H9 (cell line): ENCODE measurements at regions not wholly inside any gene's neighbourhood (a gene's known extent, or its start where the extent isn't known, plus 50 kb on each side); places are given as distances from the start of the nearest gene placed in this dataset.

ENCODE experiments used
- DNase-seq: peaks from one replicate; pipeline ENCODE4 v3.0.0-alpha.2; 2017
- H2AFZ ChIP-seq: one replicate; pipeline ENCODE4 v1.6.1; 2013; ENCODE audit warnings: mild to moderate bottlenecking, low read length, control low read depth, moderate library complexity
- H2AK5ac ChIP-seq: 2 replicates; pipeline ENCODE4 v1.6.1; 2013; ENCODE audit warnings: low read length, control low read depth, mixed read lengths; ENCODE audit not compliant: insufficient read length
- H2BK120ac ChIP-seq: one replicate; pipeline ENCODE4 v1.6.1; 2013; ENCODE audit warnings: low read depth, mild to moderate bottlenecking, low read length, control low read depth, inconsistent platforms; ENCODE audit not compliant: poor library complexity, severe bottlenecking
- H2BK12ac ChIP-seq: 2 replicates; pipeline ENCODE4 v1.6.1; 2013; ENCODE audit warnings: low read length, control low read depth, mixed read lengths, low read depth; ENCODE audit not compliant: insufficient read length
- H2BK15ac ChIP-seq: 2 replicates; pipeline ENCODE4 v1.6.1; 2013; ENCODE audit warnings: low read depth, low read length, control low read depth
- H2BK20ac ChIP-seq: one replicate; pipeline ENCODE4 v1.6.1; 2013; ENCODE audit warnings: low read depth, mild to moderate bottlenecking, low read length, control low read depth, inconsistent platforms; ENCODE audit not compliant: poor library complexity, severe bottlenecking
- H2BK5ac ChIP-seq: 2 replicates; pipeline ENCODE4 v1.6.1; 2013; ENCODE audit warnings: low read length, control low read depth, mixed read lengths; ENCODE audit not compliant: insufficient read length
- H3K14ac ChIP-seq: 2 replicates; pipeline ENCODE4 v1.6.1; 2013; ENCODE audit warnings: low read length, control low read depth; ENCODE audit not compliant: insufficient read depth
- H3K18ac ChIP-seq: 2 replicates; pipeline ENCODE4 v1.6.1; 2013; ENCODE audit warnings: low read depth, mild to moderate bottlenecking, mixed read lengths, low read length, control low read depth; ENCODE audit not compliant: insufficient read length
- H3K23ac ChIP-seq: 2 replicates; pipeline ENCODE4 v1.6.1; 2013; ENCODE audit warnings: low read length, control low read depth, mixed read lengths, low read depth; ENCODE audit not compliant: insufficient read length
- H3K23me2 ChIP-seq: 2 replicates; pipeline ENCODE4 v1.6.1; 2013; ENCODE audit warnings: low read depth, mild to moderate bottlenecking, mixed read lengths, low read length, control low read depth; ENCODE audit not compliant: insufficient read length, poor library complexity, severe bottlenecking
- H3K27ac ChIP-seq: 2 replicates; pipeline ENCODE4 v1.5.1; 2013; ENCODE audit warnings: low read length, control low read depth, mixed read lengths, low read depth; ENCODE audit not compliant: insufficient read length
- H3K27me3 ChIP-seq: 2 replicates; pipeline ENCODE4 v1.6.1; 2013; ENCODE audit warnings: low read length, control low read depth, inconsistent platforms; ENCODE audit not compliant: insufficient read depth
- H3K4ac ChIP-seq: 2 replicates; pipeline ENCODE4 v1.6.1; 2013; ENCODE audit warnings: low read depth, mild to moderate bottlenecking, control low read depth, inconsistent platforms, low read length, moderate library complexity
- H3K4me1 ChIP-seq: 2 replicates; pipeline ENCODE4 v1.6.1; 2013; ENCODE audit warnings: low read length, control low read depth, inconsistent platforms; ENCODE audit not compliant: insufficient read depth
- H3K4me2 ChIP-seq: 2 replicates; pipeline ENCODE4 v1.6.1; 2013; ENCODE audit warnings: low read length, control low read depth, mixed read lengths; ENCODE audit not compliant: insufficient read length, insufficient read depth
- H3K56ac ChIP-seq: 2 replicates; pipeline ENCODE4 v1.6.1; 2013; ENCODE audit warnings: low read depth, mild to moderate bottlenecking, mixed read lengths, low read length, control low read depth; ENCODE audit not compliant: insufficient read length
- H3K79me1 ChIP-seq: 2 replicates; pipeline ENCODE4 v1.6.1; 2013; ENCODE audit warnings: low read depth, mild to moderate bottlenecking, moderate library complexity, low read length, control low read depth, inconsistent platforms; ENCODE audit not compliant: insufficient read depth, poor library complexity, severe bottlenecking
- H3K79me2 ChIP-seq: 2 replicates; pipeline ENCODE4 v1.6.1; 2013; ENCODE audit warnings: low read length, control low read depth, inconsistent platforms; ENCODE audit not compliant: insufficient read depth
- H3K9ac ChIP-seq: 2 replicates; pipeline ENCODE4 v1.6.1; 2013; ENCODE audit warnings: low read length, control low read depth, mixed read lengths; ENCODE audit not compliant: insufficient read length; ENCODE audit errors: extremely low read depth
- H3K9me3 ChIP-seq: one replicate; pipeline ENCODE4 v1.6.1; 2013; ENCODE audit warnings: low read depth, low read length, inconsistent platforms; ENCODE audit not compliant: control insufficient read depth
- H3T11ph ChIP-seq: one replicate; pipeline ENCODE4 v1.6.1; 2013; ENCODE audit warnings: mild to moderate bottlenecking, low read length, control low read depth, inconsistent platforms
- H4K20me1 ChIP-seq: one replicate; pipeline ENCODE4 v1.6.1; 2013; ENCODE audit not compliant: control insufficient read depth, insufficient read length, insufficient read depth
- H4K5ac ChIP-seq: 2 replicates; pipeline ENCODE4 v1.6.1; 2013; ENCODE audit warnings: low read depth, mild to moderate bottlenecking, mixed read lengths, low read length, control low read depth; ENCODE audit not compliant: insufficient read length
- H4K8ac ChIP-seq: replicated peaks from 2 replicates; pipeline ENCODE4 v1.6.1; 2013; ENCODE audit warnings: low read length, control low read depth, mixed read lengths, low read depth; ENCODE audit not compliant: insufficient read length
- H4K91ac ChIP-seq: 2 replicates; pipeline ENCODE4 v1.6.1; 2013; ENCODE audit warnings: low read depth, mild to moderate bottlenecking, moderate library complexity, mixed read lengths, low read length, control low read depth; ENCODE audit not compliant: insufficient read length
- H3K27ac Mint-ChIP-seq, 3 experiments: 2 replicates in 2 of 3; 3 replicates in 1 of 3; pipeline ENCODE4 v1.8.0; 2020 to 2021; ENCODE audit warnings: mixed read lengths in 3 of 3, mild to moderate bottlenecking in 1 of 3, moderate library complexity in 1 of 3
- H3K27me3 Mint-ChIP-seq: 2 replicates; pipeline ENCODE4 v1.8.0; 2021; ENCODE audit warnings: low read depth, mild to moderate bottlenecking, moderate library complexity, mixed read lengths
- H3K36me3 Mint-ChIP-seq, 3 experiments: 2 replicates in 2 of 3; 3 replicates in 1 of 3; pipeline ENCODE4 v1.8.0; 2020 to 2021; ENCODE audit warnings: low read depth in 3 of 3, mixed read lengths in 3 of 3; ENCODE audit not compliant: insufficient read depth in 1 of 3
- H3K4me1 Mint-ChIP-seq, 2 experiments: 2 replicates each; pipeline ENCODE4 v1.8.0; 2020; ENCODE audit warnings: mixed read lengths in 2 of 2
- H3K4me3 Mint-ChIP-seq, 2 experiments: 2 replicates in 1 of 2; 3 replicates in 1 of 2; pipeline ENCODE4 v1.8.0; 2020 to 2021; ENCODE audit warnings: mild to moderate bottlenecking in 2 of 2, mixed read lengths in 2 of 2, moderate library complexity in 1 of 2
- H3K9me3 Mint-ChIP-seq, 2 experiments: 2 replicates in 1 of 2; 3 replicates in 1 of 2; pipeline ENCODE4 v1.8.0; 2020; ENCODE audit warnings: mild to moderate bottlenecking in 2 of 2, mixed read lengths in 2 of 2, moderate library complexity in 1 of 2
- CTCF ChIP-seq: fragments of 200-600 bp; sonication (generic); conservative IDR thresholded peaks from 3 replicates; pipeline ENCODE4 v1.8.0; 2021; ENCODE audit warnings: antibody characterized with exemption, mild to moderate bottlenecking
- WGBS: extraction: QIAGEN DNeasy Blood & Tissue Kit; methylation state at CpG from one replicate; pipeline ENCODE4 v1.1.7; 2013; ENCODE audit warnings: missing lambda C conversion rate, low lambda C conversion rate, mixed read lengths; ENCODE audit not compliant: insufficient read length; ENCODE audit errors: extremely low coverage; 5-methylcytosine and 5-hydroxymethylcytosine counted together

- Mint-ChIP-seq H3K4me3 (no peak overlapping the region), H3K27me3 (no peaks in the 10 kb centered on the region), H3K36me3 (no peaks in the 10 kb centered on the region), H3K9me3 (no peaks in the 10 kb centered on the region), H3K27ac (no peak overlapping the region), H3K4me1 (peaks cover 0 to 2% of the 10 kb centered on the region in 2 experiments; a peak in 1 of 4 replicates)
- Histone ChIP-seq H4K5ac (no peak overlapping the region), H3K56ac (no peak overlapping the region), H3K4ac (no peak overlapping the region), H4K91ac (no peak overlapping the region), H3K9me3 (no peaks in the 10 kb centered on the region), H2BK12ac (no peak overlapping the region), H2BK15ac (no peak overlapping the region), H2AK5ac (no peak overlapping the region), H3K79me1 (no peaks in the 10 kb centered on the region), H2BK120ac (no peak overlapping the region), H3K23ac (no peak overlapping the region), H3K18ac (no peak overlapping the region), H3K4me1 (no peaks in the 10 kb centered on the region), H3K27me3 (no peaks in the 10 kb centered on the region), H4K20me1 (no peaks in the 10 kb centered on the region), H2BK20ac (no peak overlapping the region), H4K8ac (no peak overlapping the region), H3K79me2 (no peaks in the 10 kb centered on the region), H3K14ac (no peak overlapping the region), H3K23me2 (no peaks in the 10 kb centered on the region), H3T11ph (no peak overlapping the region), H3K27ac (no peak overlapping the region), H2BK5ac (no peak overlapping the region), H3K9ac (no peak overlapping the region), H2AFZ (no peak overlapping the region), H3K4me2 (no peak overlapping the region)
- WGBS: no CpG with 5 or more reads among the region's 1 CpG
- TF ChIP-seq CTCF: no peak
- DNase-seq: no peak
Measured at GRCh38 chr21:20522611-20523010, 475.6 kb upstream of the NCAM2 start.
